Nephron progenitor cell (in vitro differentiated cells): ENCODE measurements at regions not wholly inside any gene's neighbourhood (a gene's known extent, or its start where the extent isn't known, plus 50 kb on each side); places are given as distances from the start of the nearest gene placed in this dataset.

Experiments used
- DNase-seq: peaks from one replicate; pipeline ENCODE4 v3.0.0; 2021
- H3K27ac Mint-ChIP-seq: 2 replicates; pipeline ENCODE4 v1.8.0; 2021; ENCODE audit warnings: mild to moderate bottlenecking, moderate library complexity, mixed read lengths
- H3K27me3 Mint-ChIP-seq: 2 replicates; pipeline ENCODE4 v1.8.0; 2021; ENCODE audit warnings: mild to moderate bottlenecking, low read depth, mixed read lengths; ENCODE audit not compliant: poor library complexity
- H3K36me3 Mint-ChIP-seq: 2 replicates; pipeline ENCODE4 v1.8.0; 2021; ENCODE audit warnings: low read depth, mixed read lengths
- H3K4me1 Mint-ChIP-seq: 2 replicates; pipeline ENCODE4 v1.8.0; 2021; ENCODE audit warnings: mixed read lengths
- H3K4me3 Mint-ChIP-seq: 2 replicates; pipeline ENCODE4 v1.8.0; 2021; ENCODE audit warnings: mild to moderate bottlenecking, moderate library complexity, mixed read lengths
- H3K9me3 Mint-ChIP-seq: 2 replicates; pipeline ENCODE4 v1.8.0; 2021; ENCODE audit warnings: mild to moderate bottlenecking, moderate library complexity, mixed read lengths
- CTCF ChIP-seq: fragments of 200-600 bp; sonication (generic); IDR thresholded peaks from 2 replicates; pipeline ENCODE4 v1.5.0; 2021; ENCODE audit warnings: antibody characterized with exemption

DNA sequence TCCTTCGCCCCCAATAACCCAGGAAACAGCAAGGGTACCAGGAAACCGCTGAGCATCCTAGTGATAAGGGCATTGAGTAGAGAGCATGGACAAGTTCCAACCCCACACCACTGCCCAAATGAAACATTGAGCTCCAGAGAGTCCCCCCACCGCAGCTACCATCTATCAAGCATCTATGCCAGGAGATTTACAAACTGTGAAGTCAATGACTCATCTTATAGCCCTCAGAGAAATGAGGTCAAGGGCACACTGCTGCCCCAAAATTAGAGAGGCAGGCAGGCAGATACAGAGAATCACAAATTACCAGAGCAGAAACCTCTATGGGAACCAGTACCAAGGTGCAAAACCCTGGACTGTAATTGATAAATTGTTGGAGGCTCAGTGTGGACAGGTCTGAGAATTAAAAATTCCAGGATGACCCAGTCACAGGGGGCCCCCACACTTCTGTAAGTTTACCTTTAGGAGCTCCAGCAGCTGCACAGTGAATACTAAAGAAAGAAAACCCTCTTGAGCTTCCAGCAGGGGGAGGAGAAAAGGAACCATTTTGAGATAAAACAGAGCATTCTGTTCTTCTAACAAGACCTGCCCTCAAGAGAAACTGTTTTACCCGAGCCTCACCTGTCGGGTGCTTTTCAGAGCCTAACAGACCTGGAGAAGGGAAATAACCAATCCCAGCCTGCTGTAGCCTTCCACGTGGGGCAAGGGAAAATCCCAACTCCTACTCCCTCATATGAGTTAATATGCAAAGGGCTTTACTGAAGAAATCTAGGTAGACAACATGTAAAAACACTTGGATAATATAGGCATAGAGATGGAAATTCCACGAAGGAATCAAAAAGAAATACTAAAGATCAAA is 118.0 kb upstream of the ARID1B start:
- no peak overlapping the region for H3K27ac Mint-ChIP-seq
- H3K4me3 Mint-ChIP-seq: no peak overlapping the region
- no peaks in the 10 kb centered on the region for H3K27me3 Mint-ChIP-seq
- H3K36me3 Mint-ChIP-seq: peaks cover 7% of the 10 kb centered on the region
- H3K9me3 Mint-ChIP-seq: peaks cover 29% of the 10 kb centered on the region
- H3K4me1 Mint-ChIP-seq: peaks cover 32% of the 10 kb centered on the region
- no peak for TF ChIP-seq CTCF
- DNase-seq: no peak

DNA sequence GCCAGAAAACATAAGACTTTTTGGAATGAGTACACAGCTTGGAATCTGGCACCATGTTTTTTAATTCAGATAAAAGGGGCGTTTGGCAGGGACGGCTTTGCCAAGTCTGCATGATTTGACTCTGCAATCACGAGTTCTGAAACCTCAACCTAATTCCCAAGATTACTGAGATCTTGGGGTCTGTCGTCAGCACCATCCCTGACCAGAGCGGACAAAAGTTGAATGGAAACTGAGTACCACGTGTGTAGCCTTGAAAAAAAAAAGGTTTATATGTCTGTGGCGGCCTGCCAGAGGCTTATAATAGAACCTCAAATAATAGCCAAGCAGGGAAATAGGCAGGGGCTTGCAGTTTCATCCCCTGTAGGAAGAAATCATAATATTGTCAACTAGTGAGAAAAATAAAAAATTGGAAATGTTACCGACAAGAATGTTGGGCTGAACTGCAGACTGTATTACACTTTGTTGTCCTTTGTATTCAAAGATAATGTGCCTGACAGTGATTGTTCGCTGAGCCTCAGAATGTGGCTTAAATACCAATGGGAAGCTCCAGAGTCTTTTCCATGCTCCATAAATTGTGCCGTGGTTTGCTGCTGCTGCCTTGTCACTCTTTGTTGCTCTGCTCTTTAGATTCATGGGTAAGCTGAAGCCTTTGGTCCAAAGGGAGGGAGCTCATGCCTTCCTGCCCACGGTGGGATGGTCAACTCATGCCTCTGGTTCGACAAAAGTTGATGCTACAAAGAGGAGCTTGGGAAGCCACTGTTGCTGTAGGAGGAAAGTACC is 118.8 kb upstream of the ARID1B start:
- H3K36me3 Mint-ChIP-seq: peaks cover 7% of the 10 kb centered on the region
- TF ChIP-seq CTCF: no peak
- no peak overlapping the region for H3K27ac Mint-ChIP-seq
- H3K27me3 Mint-ChIP-seq: peaks cover 5% of the 10 kb centered on the region
- H3K4me1 Mint-ChIP-seq: peaks cover 32% of the 10 kb centered on the region
- H3K9me3 Mint-ChIP-seq: peaks cover 37% of the 10 kb centered on the region
- no peak for DNase-seq
- no peak overlapping the region for H3K4me3 Mint-ChIP-seq

GRCh38 chr6:156657296-156657695 is 119.9 kb upstream of the ARID1B start:
- H3K27me3 Mint-ChIP-seq: peaks cover 8% of the 10 kb centered on the region
- H3K9me3 Mint-ChIP-seq: peaks cover 45% of the 10 kb centered on the region
- H3K36me3 Mint-ChIP-seq: peaks cover 7% of the 10 kb centered on the region
- TF ChIP-seq CTCF: no peak
- no peak overlapping the region for H3K4me3 Mint-ChIP-seq
- DNase-seq: no peak
- no peak overlapping the region for H3K27ac Mint-ChIP-seq
- peaks cover 32% of the 10 kb centered on the region for H3K4me1 Mint-ChIP-seq

GRCh38 chr6:156654919-156655918 is 122.0 kb upstream of the ARID1B start:
- Mint-ChIP-seq H3K9me3 (peaks cover 44% of the 10 kb centered on the region), H3K27me3 (peaks cover 11% of the 10 kb centered on the region), H3K4me3 (no peak overlapping the region), H3K27ac (no peak overlapping the region), H3K4me1 (peaks cover 32% of the 10 kb centered on the region), H3K36me3 (peaks cover 7% of the 10 kb centered on the region)
- no peak for TF ChIP-seq CTCF
- no peak for DNase-seq

- no peak for TF ChIP-seq CTCF
- no peak overlapping the region for H3K27ac Mint-ChIP-seq
- H3K36me3 Mint-ChIP-seq: no peaks in the 10 kb centered on the region
- no peak for DNase-seq
- peaks cover 20% of the 10 kb centered on the region for H3K4me1 Mint-ChIP-seq
- H3K27me3 Mint-ChIP-seq: peaks cover 18% of the 10 kb centered on the region
- no peak overlapping the region for H3K4me3 Mint-ChIP-seq
- H3K9me3 Mint-ChIP-seq: peaks cover 32% of the 10 kb centered on the region
These were observed 124.9 kb upstream of the ARID1B start for GRCh38 chr6:156652231-156652750.
